Neural cell (in vitro differentiated cells): ENCODE measurements at regions not wholly inside any gene's neighbourhood (a gene's known extent, or its start where the extent isn't known, plus 50 kb on each side); places are given as distances from the start of the nearest gene placed in this dataset.

Experiments
- H2AFZ ChIP-seq: fragments of 200-600, 300-800 bp; sonication (generic), shearing (Covaris generic); 2 replicates; pipeline ENCODE4 v1.6.0; 2014; ENCODE audit warnings: low read depth, mild to moderate bottlenecking, antibody characterized with exemption, low read length, moderate library complexity
- H3F3A ChIP-seq: fragments of 200-600 bp; shearing (Covaris generic); 2 replicates; pipeline ENCODE4 v1.6.1; 2016; ENCODE audit warnings: mild to moderate bottlenecking, moderate library complexity, mixed read lengths, antibody characterized with exemption, low read length; ENCODE audit not compliant: insufficient read depth, poor library complexity, severe bottlenecking
- H3K27ac ChIP-seq: fragments of 200-600, 300-800 bp; sonication (generic), shearing (Covaris generic); 2 replicates; pipeline ENCODE4 v1.5.1; 2014; ENCODE audit warnings: mild to moderate bottlenecking, low read length, moderate library complexity
- H3K27me3 ChIP-seq: fragments of 300-800, 200-600 bp; sonication (generic), shearing (Covaris generic); 2 replicates; pipeline ENCODE4 v1.6.0; 2014; ENCODE audit warnings: mild to moderate bottlenecking, low read depth, low read length, moderate library complexity; ENCODE audit not compliant: insufficient read depth
- H3K36me3 ChIP-seq: fragments of 300-800, 200-600 bp; sonication (generic), shearing (Covaris generic); 2 replicates; pipeline ENCODE4 v1.5.1; 2014; ENCODE audit warnings: mild to moderate bottlenecking, antibody characterized with exemption, low read length, moderate library complexity; ENCODE audit not compliant: insufficient read depth
- H3K4me2 ChIP-seq: fragments of 300-800, 200-600 bp; sonication (generic), shearing (Covaris generic); 2 replicates; pipeline ENCODE4 v1.6.0; 2014; ENCODE audit warnings: mild to moderate bottlenecking, low read length
- H3K4me3 ChIP-seq: fragments of 300-800, 200-600 bp; sonication (generic), shearing (Covaris generic); 2 replicates; pipeline ENCODE4 v1.5.1; 2014; ENCODE audit warnings: mild to moderate bottlenecking, low read length, moderate library complexity
- H3K79me2 ChIP-seq: fragments of 200-600 bp; shearing (Covaris generic); replicated peaks from 2 replicates; pipeline ENCODE4 v1.6.0; 2014; ENCODE audit warnings: mild to moderate bottlenecking, low read length, moderate library complexity; ENCODE audit not compliant: insufficient read depth
- H3K9ac ChIP-seq: fragments of 300-800, 200-600 bp; sonication (generic), shearing (Covaris generic); 2 replicates; pipeline ENCODE4 v1.6.1; 2016; ENCODE audit warnings: mild to moderate bottlenecking, low read length, mixed read lengths
- H3K9me2 ChIP-seq: fragments of 200-600 bp; shearing (Covaris generic); 2 replicates; pipeline ENCODE4 v1.6.1; 2016; ENCODE audit warnings: mild to moderate bottlenecking, low read length, mixed read lengths; ENCODE audit not compliant: insufficient read depth
- H3K9me3 ChIP-seq: fragments of 200-600, 300-800 bp; sonication (generic), shearing (Covaris generic); 2 replicates; pipeline ENCODE4 v1.6.1; 2016; ENCODE audit warnings: mild to moderate bottlenecking, mixed run types, low read length, moderate library complexity, mixed read lengths
- H4K20me1 ChIP-seq: fragments of 200-600 bp; shearing (Covaris generic); 2 replicates; pipeline ENCODE4 v1.6.1; 2016; ENCODE audit warnings: mild to moderate bottlenecking, mixed run types; ENCODE audit not compliant: insufficient read depth
- EP300 ChIP-seq: fragments of 450-650 bp; conservative IDR thresholded peaks from 2 replicates; pipeline ENCODE4 v1.6.1; 2014; ENCODE audit warnings: antibody characterized with exemption, mild to moderate bottlenecking, moderate library complexity; ENCODE audit not compliant: poor library complexity, severe bottlenecking
- EZH2 ChIP-seq: fragments of 200-600, 300-800 bp; shearing (Covaris generic), sonication (generic); IDR thresholded peaks from 2 replicates; pipeline ENCODE4 v1.6.1; 2014; ENCODE audit warnings: antibody characterized with exemption, low read length, borderline replicate concordance, mild to moderate bottlenecking; ENCODE audit not compliant: insufficient read depth, poor library complexity, severe bottlenecking
- MXI1 ChIP-seq: fragments of 450-650 bp; conservative IDR thresholded peaks from 2 replicates; pipeline ENCODE4 v1.6.1; 2014; ENCODE audit warnings: antibody characterized with exemption, mild to moderate bottlenecking; ENCODE audit not compliant: poor library complexity, severe bottlenecking
- POLR2AphosphoS5 ChIP-seq: IDR thresholded peaks from 2 replicates; pipeline ENCODE4 v1.6.1; 2012
- RAD21 ChIP-seq: fragments of 450-650 bp; conservative IDR thresholded peaks from 2 replicates; pipeline ENCODE4 v1.6.1; 2014; ENCODE audit warnings: antibody characterized with exemption, mild to moderate bottlenecking, moderate library complexity
- REST ChIP-seq: IDR thresholded peaks from 2 replicates; pipeline ENCODE4 v1.6.1; 2012; ENCODE audit warnings: borderline replicate concordance
- SMC3 ChIP-seq: fragments of 450-650 bp; conservative IDR thresholded peaks from 2 replicates; pipeline ENCODE4 v1.6.1; 2014; ENCODE audit warnings: antibody characterized with exemption, mild to moderate bottlenecking, moderate library complexity; ENCODE audit not compliant: poor library complexity
- TAF1 ChIP-seq: IDR thresholded peaks from 2 replicates; pipeline ENCODE4 v1.6.1; 2012; ENCODE audit warnings: low read depth
- TF ChIP-seq, protein P1 (sequence below): fragments of 450-650 bp; IDR thresholded peaks from 2 replicates; pipeline ENCODE4 v1.5.1; 2014; ENCODE audit warnings: antibody characterized with exemption, mild to moderate bottlenecking, moderate library complexity; ENCODE audit not compliant: poor library complexity, severe bottlenecking

GRCh38 chr1:186609183-186609582 lies 71.0 kb downstream of the PTGS2 start:
- Histone ChIP-seq H2AFZ (no peak overlapping the region), H3K9me2 (no peaks in the 10 kb centered on the region), H3K4me2 (no peak overlapping the region), H3K79me2 (no peaks in the 10 kb centered on the region), H3K36me3 (no peaks in the 10 kb centered on the region), H3K27ac (no peak overlapping the region), H3K27me3 (no peaks in the 10 kb centered on the region), H3K4me3 (no peak overlapping the region), H3F3A (no peaks in the 10 kb centered on the region), H3K9ac (no peak overlapping the region), H4K20me1 (no peaks in the 10 kb centered on the region), H3K9me3 (no peaks in the 10 kb centered on the region)
- TF ChIP-seq POLR2AphosphoS5 = no peak
- TF ChIP-seq RAD21 = no peak
- TF ChIP-seq MXI1 = no peak
- TF ChIP-seq SMC3 = no peak
- no peak for TF ChIP-seq REST
- no peak for TF ChIP-seq EP300
- TF ChIP-seq, protein P1, sequence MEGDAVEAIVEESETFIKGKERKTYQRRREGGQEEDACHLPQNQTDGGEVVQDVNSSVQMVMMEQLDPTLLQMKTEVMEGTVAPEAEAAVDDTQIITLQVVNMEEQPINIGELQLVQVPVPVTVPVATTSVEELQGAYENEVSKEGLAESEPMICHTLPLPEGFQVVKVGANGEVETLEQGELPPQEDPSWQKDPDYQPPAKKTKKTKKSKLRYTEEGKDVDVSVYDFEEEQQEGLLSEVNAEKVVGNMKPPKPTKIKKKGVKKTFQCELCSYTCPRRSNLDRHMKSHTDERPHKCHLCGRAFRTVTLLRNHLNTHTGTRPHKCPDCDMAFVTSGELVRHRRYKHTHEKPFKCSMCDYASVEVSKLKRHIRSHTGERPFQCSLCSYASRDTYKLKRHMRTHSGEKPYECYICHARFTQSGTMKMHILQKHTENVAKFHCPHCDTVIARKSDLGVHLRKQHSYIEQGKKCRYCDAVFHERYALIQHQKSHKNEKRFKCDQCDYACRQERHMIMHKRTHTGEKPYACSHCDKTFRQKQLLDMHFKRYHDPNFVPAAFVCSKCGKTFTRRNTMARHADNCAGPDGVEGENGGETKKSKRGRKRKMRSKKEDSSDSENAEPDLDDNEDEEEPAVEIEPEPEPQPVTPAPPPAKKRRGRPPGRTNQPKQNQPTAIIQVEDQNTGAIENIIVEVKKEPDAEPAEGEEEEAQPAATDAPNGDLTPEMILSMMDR = no peak
- no peak for TF ChIP-seq TAF1
- no peak for TF ChIP-seq EZH2

- H4K20me1 ChIP-seq = no peaks in the 10 kb centered on the region
- H3K4me3 ChIP-seq = no peak overlapping the region
- no peaks in the 10 kb centered on the region for H3K36me3 ChIP-seq
- H3K9ac ChIP-seq = no peak overlapping the region
- no peak overlapping the region for H3K27ac ChIP-seq
- no peaks in the 10 kb centered on the region for H3K9me3 ChIP-seq
- no peaks in the 10 kb centered on the region for H3K79me2 ChIP-seq
- H3F3A ChIP-seq = no peaks in the 10 kb centered on the region
- H3K9me2 ChIP-seq = no peaks in the 10 kb centered on the region
- no peak for TF ChIP-seq EZH2
- TF ChIP-seq SMC3 = peak; percentile 26
- peak; percentile 34 for TF ChIP-seq RAD21
- no peak for TF ChIP-seq POLR2AphosphoS5
- TF ChIP-seq, protein P1 = no peak
- TF ChIP-seq EP300 = no peak
- H3K27me3 ChIP-seq = no peaks in the 10 kb centered on the region
- H2AFZ ChIP-seq = no peak overlapping the region
- no peak overlapping the region for H3K4me2 ChIP-seq
Observed at GRCh38 chr1:186605762-186606350, 74.4 kb downstream of the PTGS2 start.
